ENCODE measurements at regions not wholly inside any gene's neighbourhood (a gene's known extent, or its start where the extent isn't known, plus 50 kb on each side); places are given as distances from the start of the nearest gene placed in this dataset.

- Histone ChIP-seq H3K27me3 (ENCODE audit: control insufficient read depth in 2 of 2, insufficient read depth in 2 of 2, low read length in 2 of 2) (no peaks in the 10 kb centered on the region), H3K79me2 (ENCODE audit: control insufficient read depth, insufficient read depth, low read length) (no peaks in the 10 kb centered on the region), H3K27ac (ENCODE audit: insufficient read depth, low read depth, low read length) (no peak overlapping the region), H3K4me3 (replicated peaks in 1 of 3; ENCODE audit: insufficient read depth in 1 of 3, low read depth in 1 of 3, low read length in 3 of 3) (no peak overlapping the region), H4K20me1 (replicated peaks; ENCODE audit: control insufficient read depth, extremely low read depth, insufficient read depth, low read length) (no peaks in the 10 kb centered on the region), H3K4me2 (ENCODE audit: insufficient read depth, low read length) (no peak overlapping the region), H3K9ac (replicated peaks; ENCODE audit: extremely low read depth, insufficient read depth, low read length) (no peak overlapping the region), H3K36me3 (ENCODE audit: control insufficient read depth in 2 of 2, extremely low read depth in 1 of 2, insufficient read depth in 2 of 2, low read length in 2 of 2) (no peaks in the 10 kb centered on the region), H3K4me1 (ENCODE audit: control insufficient read depth, extremely low read depth, insufficient read depth, low read length) (no peaks in the 10 kb centered on the region), H3K9me3 (replicated peaks; ENCODE audit: control insufficient read depth, insufficient read depth, low read length) (peaks cover 2% of the 10 kb centered on the region), H2AFZ (ENCODE audit: low read depth, low read length) (no peak overlapping the region), H3K9me1 (replicated peaks; ENCODE audit: control insufficient read depth, extremely low read depth, insufficient read depth, low read length) (no peaks in the 10 kb centered on the region)
- ChIA-PET CTCF (no interaction called here), POLR2A (no interaction called here)
- TF ChIP-seq MAX (IDR thresholded peaks at IDR 0.05; ENCODE audit: insufficient read depth, insufficient read length), result no peak
- TF ChIP-seq POLR2A (IDR thresholded peaks at IDR 0.05; ENCODE audit: low read depth, low read length), result no peak
- no peak for TF ChIP-seq GATA2 (IDR thresholded peaks at IDR 0.05; ENCODE audit: insufficient read depth, insufficient read length, low read depth, low read length)
- TF ChIP-seq FOS (IDR thresholded peaks at IDR 0.05; ENCODE audit: borderline replicate concordance, insufficient read depth, low read length), result no peak
- no peak for TF ChIP-seq MYC (IDR thresholded peaks at IDR 0.05; ENCODE audit: low read depth, low read length)
- TF ChIP-seq EZH2 (IDR thresholded peaks at IDR 0.05; ENCODE audit: borderline replicate concordance, low read depth, low read length, severe bottlenecking), result no peak
- TF ChIP-seq CTCF (IDR thresholded peaks at IDR 0.05; ENCODE audit: extremely low read depth in 1 of 2, insufficient read depth in 1 of 2, low read depth in 1 of 2, low read length in 2 of 2), result no peak
- no peak for TF ChIP-seq POLR2AphosphoS5 (IDR thresholded peaks at IDR 0.05; ENCODE audit: insufficient read depth, low read depth, low read length)
- TF ChIP-seq JUN (IDR thresholded peaks at IDR 0.05; ENCODE audit: borderline replicate concordance, insufficient read depth, insufficient read length, low read depth), result no peak
- dilution Hi-C loops (cut with MboI; ENCODE audit: extremely low pct_ligation_motif_present, low sequenced_read_pairs), result no loop called here
- no TSS peak for BruUV-seq (replicated peaks)
- intact Hi-C loops (cut with micrococcal nuclease), result no loop called here
- DNase-seq (ENCODE audit: low read depth, low spot score) (no peak), FAIRE-seq (no peak)
Measured at GRCh38 chr16:76114681-76115080, 162.5 kb upstream of the CNTNAP4 start.

All from endothelial cell of umbilical vein (primary cell).